HEK293 (cell line): ENCODE measurements at regions not wholly inside any gene's neighbourhood (a gene's known extent, or its start where the extent isn't known, plus 50 kb on each side); places are given as distances from the start of the nearest gene placed in this dataset.

Experiments
- CTCF ChIA-PET: fragments of 350-600 bp; formaldehyde crosslinking; extraction: SDS; loops from one replicate; lab custom pipeline; 2021; ENCODE audit warnings: antibody characterized with exemption; lab: Yijun Ruan, JAX
- POLR2A ChIA-PET: fragments of 300-600 bp; formaldehyde crosslinking; extraction: SDS; loops from one replicate; lab custom pipeline; 2020; ENCODE audit warnings: antibody characterized with exemption, inconsistent platforms; lab: Yijun Ruan, JAX
- H3K27ac ChIP-seq: fragments of 200-500 bp; sonication (Bioruptor generic); 2 replicates; pipeline ENCODE4 v1.5.1; 2014; ENCODE audit warnings: low read depth, low read length, control low read depth, inconsistent platforms; ENCODE audit errors: extremely low read depth
- H3K36me3 ChIP-seq, 2 experiments: fragments of 200-500 bp in 1 of 2; sonication (Bioruptor generic) in 1 of 2; 1 replicate in 1 of 2; 2 replicates in 1 of 2; pipeline ENCODE4 v1.5.1; 2014 to 2017; ENCODE audit warnings: inconsistent platforms in 2 of 2, low read length in 2 of 2; ENCODE audit not compliant: control insufficient read depth in 2 of 2, insufficient read depth in 1 of 2
- H3K4me1 ChIP-seq: fragments of 200-500 bp; sonication (Bioruptor generic); 2 replicates; pipeline ENCODE4 v1.5.1; 2014; ENCODE audit warnings: mild to moderate bottlenecking, low read length, inconsistent platforms; ENCODE audit not compliant: control insufficient read depth, insufficient read depth
- H3K4me3 ChIP-seq: 2 replicates; pipeline ENCODE4 v1.5.1; 2011; ENCODE audit warnings: low read depth, mild to moderate bottlenecking, control low read depth, low read length, moderate library complexity
- H3K9me3 ChIP-seq: fragments of 200-500 bp; sonication (Bioruptor generic); 2 replicates; pipeline ENCODE4 v1.5.1; 2014; ENCODE audit warnings: low read depth, low read length, inconsistent platforms; ENCODE audit not compliant: control insufficient read depth, insufficient read depth
- KLF16 ChIP-seq: fragments of 450-650 bp; formaldehyde crosslinking; IDR thresholded peaks from 2 replicates; pipeline ENCODE4 v1.5.1; 2017; ENCODE audit warnings: missing biosample characterization, missing genetic modification characterization
- MZF1 ChIP-seq: fragments of 450-650 bp; formaldehyde crosslinking; IDR thresholded peaks from 2 replicates; pipeline ENCODE4 v1.5.1; 2017; ENCODE audit warnings: missing biosample characterization, missing genetic modification characterization, borderline replicate concordance
- ZBTB17 ChIP-seq: fragments of 450-650 bp; formaldehyde crosslinking; IDR thresholded peaks from 2 replicates; pipeline ENCODE4 v1.5.1; 2016; ENCODE audit warnings: missing biosample characterization, missing genetic modification characterization
- ZNF184 ChIP-seq: fragments of 450-650 bp; IDR thresholded peaks from 2 replicates; pipeline ENCODE4 v1.5.1; 2018; ENCODE audit warnings: missing biosample characterization, mild to moderate bottlenecking, missing genetic modification characterization
- ZNF214 ChIP-seq: fragments of 450-650 bp; formaldehyde crosslinking; IDR thresholded peaks from 2 replicates; pipeline ENCODE4 v1.5.1; 2017; ENCODE audit warnings: missing biosample characterization, mild to moderate bottlenecking, missing genetic modification characterization, borderline replicate concordance
- ZNF266 ChIP-seq: fragments of 450-650 bp; formaldehyde crosslinking; IDR thresholded peaks from 2 replicates; pipeline ENCODE4 v1.5.1; 2016; ENCODE audit warnings: missing biosample characterization, missing genetic modification characterization, low read depth
- ZNF341 ChIP-seq: fragments of 450-650 bp; formaldehyde crosslinking; IDR thresholded peaks from 2 replicates; pipeline ENCODE4; 2016; ENCODE audit warnings: low read depth, missing biosample characterization, missing genetic modification characterization
- ZNF521 ChIP-seq: fragments of 450-650 bp; formaldehyde crosslinking; IDR thresholded peaks from 2 replicates; pipeline ENCODE4 v1.5.1; 2017; ENCODE audit warnings: missing biosample characterization, mild to moderate bottlenecking, missing genetic modification characterization
- ZNF555 ChIP-seq: fragments of 450-650 bp; formaldehyde crosslinking; conservative IDR thresholded peaks from 2 replicates; pipeline ENCODE4 v1.5.1; 2017; ENCODE audit warnings: missing biosample characterization, mild to moderate bottlenecking, missing genetic modification characterization, inconsistent platforms
- ZNF776 ChIP-seq: fragments of 450-650 bp; formaldehyde crosslinking; IDR thresholded peaks from 2 replicates; pipeline ENCODE4 v1.5.0; 2017; ENCODE audit warnings: missing biosample characterization, missing genetic modification characterization, borderline replicate concordance
- ZSCAN16 ChIP-seq: fragments of 450-650 bp; formaldehyde crosslinking; IDR thresholded peaks from 2 replicates; pipeline ENCODE4 v1.5.1; 2016; ENCODE audit warnings: missing biosample characterization, missing genetic modification characterization
- TF ChIP-seq, protein P1 (sequence below): fragments of 450-650 bp; formaldehyde crosslinking; IDR thresholded peaks from 2 replicates; pipeline ENCODE4 v1.5.1; 2016; ENCODE audit warnings: missing biosample characterization, missing genetic modification characterization
- TF ChIP-seq, protein P2 (sequence below): fragments of 450-650 bp; formaldehyde crosslinking; optimal IDR thresholded peaks from 2 replicates; pipeline ENCODE3; 2016; ENCODE audit warnings: missing biosample characterization, mild to moderate bottlenecking, missing genetic modification characterization
- TF ChIP-seq, protein P3 (sequence below): fragments of 450-650 bp; formaldehyde crosslinking; IDR thresholded peaks from 2 replicates; pipeline ENCODE4 v1.5.1; 2016; ENCODE audit warnings: missing biosample characterization, missing genetic modification characterization
- TF ChIP-seq, protein P4 (sequence below): fragments of 450-650 bp; formaldehyde crosslinking; IDR thresholded peaks from 2 replicates; pipeline ENCODE4 v1.5.1; 2016; ENCODE audit warnings: missing biosample characterization, missing genetic modification characterization
- TF ChIP-seq, protein P5 (sequence below): fragments of 450-650 bp; formaldehyde crosslinking; conservative IDR thresholded peaks from 2 replicates; pipeline ENCODE4 v1.5.1; 2016; ENCODE audit warnings: low read depth, missing biosample characterization, missing genetic modification characterization
- TF ChIP-seq, protein P6 (sequence below): fragments of 450-650 bp; formaldehyde crosslinking; IDR thresholded peaks from 2 replicates; pipeline ENCODE4 v1.5.1; 2016; ENCODE audit warnings: missing biosample characterization, missing genetic modification characterization

DNA sequence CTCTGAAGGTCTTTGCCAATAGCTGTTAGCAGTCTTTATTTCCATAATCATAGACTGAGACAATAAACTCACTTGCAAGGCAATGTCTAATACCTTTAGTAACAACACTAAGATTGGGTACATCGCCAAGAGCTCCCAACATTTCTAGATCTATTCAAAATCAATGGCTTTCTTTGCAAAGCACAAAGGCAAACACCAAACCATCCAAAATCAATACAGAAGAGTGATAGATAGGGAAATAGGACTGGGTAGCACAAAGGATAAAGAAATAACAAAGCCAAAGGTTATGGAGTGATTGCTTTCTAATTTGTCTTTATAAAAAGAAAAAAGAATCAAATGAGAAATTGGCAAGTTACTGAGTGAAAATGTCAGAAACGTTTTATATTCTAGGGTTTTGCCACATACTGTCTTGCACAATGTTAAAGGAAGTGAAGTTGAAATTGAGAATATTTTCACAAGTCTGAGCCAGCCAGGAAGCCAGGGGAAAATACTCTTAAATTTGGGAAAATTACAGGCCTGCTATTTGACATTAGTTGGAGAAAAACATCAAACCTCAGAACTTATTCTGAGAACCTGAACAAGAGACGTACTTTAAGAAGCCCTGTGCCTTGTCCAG is 53.3 kb upstream of the LHFPL2 start (continued):
- TF ChIP-seq, protein P1, sequence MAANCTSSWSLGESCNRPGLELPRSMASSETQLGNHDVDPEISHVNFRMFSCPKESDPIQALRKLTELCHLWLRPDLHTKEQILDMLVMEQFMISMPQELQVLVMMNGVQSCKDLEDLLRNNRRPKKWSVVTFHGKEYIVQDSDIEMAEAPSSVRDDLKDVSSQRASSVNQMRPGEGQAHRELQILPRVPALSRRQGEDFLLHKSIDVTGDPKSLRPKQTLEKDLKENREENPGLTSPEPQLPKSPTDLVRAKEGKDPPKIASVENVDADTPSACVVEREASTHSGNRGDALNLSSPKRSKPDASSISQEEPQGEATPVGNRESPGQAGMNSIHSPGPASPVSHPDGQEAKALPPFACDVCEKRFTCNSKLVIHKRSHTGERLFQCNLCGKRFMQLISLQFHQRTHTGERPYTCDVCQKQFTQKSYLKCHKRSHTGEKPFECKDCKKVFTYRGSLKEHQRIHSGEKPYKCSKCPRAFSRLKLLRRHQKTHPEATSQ (tag by site-specific recombination) = no peak
- TF ChIP-seq, protein P2, sequence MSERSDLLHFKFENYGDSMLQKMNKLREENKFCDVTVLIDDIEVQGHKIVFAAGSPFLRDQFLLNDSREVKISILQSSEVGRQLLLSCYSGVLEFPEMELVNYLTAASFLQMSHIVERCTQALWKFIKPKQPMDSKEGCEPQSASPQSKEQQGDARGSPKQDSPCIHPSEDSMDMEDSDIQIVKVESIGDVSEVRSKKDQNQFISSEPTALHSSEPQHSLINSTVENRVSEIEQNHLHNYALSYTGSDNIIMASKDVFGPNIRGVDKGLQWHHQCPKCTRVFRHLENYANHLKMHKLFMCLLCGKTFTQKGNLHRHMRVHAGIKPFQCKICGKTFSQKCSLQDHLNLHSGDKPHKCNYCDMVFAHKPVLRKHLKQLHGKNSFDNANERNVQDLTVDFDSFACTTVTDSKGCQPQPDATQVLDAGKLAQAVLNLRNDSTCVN (tag by site-specific recombination) = no peak
- TF ChIP-seq KLF16 (tag by site-specific recombination) (no peak), ZNF555 (tag by site-specific recombination) (no peak), MZF1 (no peak), ZNF214 (tag by site-specific recombination) (no peak)
- TF ChIP-seq, protein P3, sequence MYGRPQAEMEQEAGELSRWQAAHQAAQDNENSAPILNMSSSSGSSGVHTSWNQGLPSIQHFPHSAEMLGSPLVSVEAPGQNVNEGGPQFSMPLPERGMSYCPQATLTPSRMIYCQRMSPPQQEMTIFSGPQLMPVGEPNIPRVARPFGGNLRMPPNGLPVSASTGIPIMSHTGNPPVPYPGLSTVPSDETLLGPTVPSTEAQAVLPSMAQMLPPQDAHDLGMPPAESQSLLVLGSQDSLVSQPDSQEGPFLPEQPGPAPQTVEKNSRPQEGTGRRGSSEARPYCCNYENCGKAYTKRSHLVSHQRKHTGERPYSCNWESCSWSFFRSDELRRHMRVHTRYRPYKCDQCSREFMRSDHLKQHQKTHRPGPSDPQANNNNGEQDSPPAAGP (tag by site-specific recombination) = no peak

DNA sequence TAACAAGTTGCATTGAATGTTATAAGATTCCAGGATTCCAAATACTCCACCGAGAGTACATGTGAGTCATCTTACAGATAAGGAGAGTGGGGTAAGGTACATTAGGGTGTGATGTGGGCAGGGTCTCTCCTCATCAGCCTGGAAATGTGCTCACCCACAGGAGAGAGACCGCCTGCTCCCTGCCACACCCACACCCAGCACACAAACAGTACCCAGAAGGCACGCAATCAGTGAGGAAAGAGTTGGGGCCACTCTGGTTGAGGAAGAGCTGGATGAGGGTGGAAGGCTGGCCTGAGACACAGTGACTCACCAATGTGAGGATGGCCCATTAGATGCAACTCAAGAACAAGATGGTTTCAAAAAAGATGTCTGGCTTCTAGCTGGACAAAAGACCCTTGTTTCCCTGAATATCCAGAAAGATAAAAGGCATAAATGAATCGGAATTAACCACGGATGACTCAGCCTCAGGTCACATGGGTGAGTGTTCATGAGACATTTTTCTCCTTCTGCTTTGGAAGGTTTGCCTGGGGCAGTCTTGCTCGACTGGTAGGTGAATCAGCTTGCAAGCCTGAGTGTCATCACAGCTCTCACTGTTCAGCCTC is 51.1 kb upstream of the LHFPL2 start:
- no peaks in the 10 kb centered on the region for H3K36me3 ChIP-seq
- peak overlapping the region; percentile 79 for H3K27ac ChIP-seq
- CTCF ChIA-PET = interaction anchor here (0.7 to 0.9 kb wide), 2 partner anchors 32 to 186 kb away, joined by 3 read pairs; no protein-coding TSS in a partner anchor
- H3K9me3 ChIP-seq = no peaks in the 10 kb centered on the region; the same call in 1 of the 2 replicates
- POLR2A ChIA-PET = interaction anchor here (1.2 kb wide), 1 partner anchor 51 kb away, joined by 8 read pairs; the partner anchor contains the start of gene LHFPL2
- H3K4me3 ChIP-seq = no peak overlapping the region
- peaks cover 10% of the 10 kb centered on the region for H3K4me1 ChIP-seq
- TF ChIP-seq, protein P4, sequence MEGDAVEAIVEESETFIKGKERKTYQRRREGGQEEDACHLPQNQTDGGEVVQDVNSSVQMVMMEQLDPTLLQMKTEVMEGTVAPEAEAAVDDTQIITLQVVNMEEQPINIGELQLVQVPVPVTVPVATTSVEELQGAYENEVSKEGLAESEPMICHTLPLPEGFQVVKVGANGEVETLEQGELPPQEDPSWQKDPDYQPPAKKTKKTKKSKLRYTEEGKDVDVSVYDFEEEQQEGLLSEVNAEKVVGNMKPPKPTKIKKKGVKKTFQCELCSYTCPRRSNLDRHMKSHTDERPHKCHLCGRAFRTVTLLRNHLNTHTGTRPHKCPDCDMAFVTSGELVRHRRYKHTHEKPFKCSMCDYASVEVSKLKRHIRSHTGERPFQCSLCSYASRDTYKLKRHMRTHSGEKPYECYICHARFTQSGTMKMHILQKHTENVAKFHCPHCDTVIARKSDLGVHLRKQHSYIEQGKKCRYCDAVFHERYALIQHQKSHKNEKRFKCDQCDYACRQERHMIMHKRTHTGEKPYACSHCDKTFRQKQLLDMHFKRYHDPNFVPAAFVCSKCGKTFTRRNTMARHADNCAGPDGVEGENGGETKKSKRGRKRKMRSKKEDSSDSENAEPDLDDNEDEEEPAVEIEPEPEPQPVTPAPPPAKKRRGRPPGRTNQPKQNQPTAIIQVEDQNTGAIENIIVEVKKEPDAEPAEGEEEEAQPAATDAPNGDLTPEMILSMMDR (tag by site-specific recombination) = no peak
- TF ChIP-seq ZNF521 (tag by site-specific recombination) (no peak), ZNF266 (no peak), ZSCAN16 (tag by site-specific recombination) (no peak), ZNF776 (tag by site-specific recombination) (no peak), ZNF184 (0 out of 2 replicates have a peak, but pooled peaks have one; percentile 38), ZBTB17 (tag by site-specific recombination) (peak; percentile 90), ZNF341 (no peak), KLF16 (tag by site-specific recombination) (0 out of 2 replicates have a peak, but pooled peaks have one; percentile 18)
- TF ChIP-seq, protein P5, sequence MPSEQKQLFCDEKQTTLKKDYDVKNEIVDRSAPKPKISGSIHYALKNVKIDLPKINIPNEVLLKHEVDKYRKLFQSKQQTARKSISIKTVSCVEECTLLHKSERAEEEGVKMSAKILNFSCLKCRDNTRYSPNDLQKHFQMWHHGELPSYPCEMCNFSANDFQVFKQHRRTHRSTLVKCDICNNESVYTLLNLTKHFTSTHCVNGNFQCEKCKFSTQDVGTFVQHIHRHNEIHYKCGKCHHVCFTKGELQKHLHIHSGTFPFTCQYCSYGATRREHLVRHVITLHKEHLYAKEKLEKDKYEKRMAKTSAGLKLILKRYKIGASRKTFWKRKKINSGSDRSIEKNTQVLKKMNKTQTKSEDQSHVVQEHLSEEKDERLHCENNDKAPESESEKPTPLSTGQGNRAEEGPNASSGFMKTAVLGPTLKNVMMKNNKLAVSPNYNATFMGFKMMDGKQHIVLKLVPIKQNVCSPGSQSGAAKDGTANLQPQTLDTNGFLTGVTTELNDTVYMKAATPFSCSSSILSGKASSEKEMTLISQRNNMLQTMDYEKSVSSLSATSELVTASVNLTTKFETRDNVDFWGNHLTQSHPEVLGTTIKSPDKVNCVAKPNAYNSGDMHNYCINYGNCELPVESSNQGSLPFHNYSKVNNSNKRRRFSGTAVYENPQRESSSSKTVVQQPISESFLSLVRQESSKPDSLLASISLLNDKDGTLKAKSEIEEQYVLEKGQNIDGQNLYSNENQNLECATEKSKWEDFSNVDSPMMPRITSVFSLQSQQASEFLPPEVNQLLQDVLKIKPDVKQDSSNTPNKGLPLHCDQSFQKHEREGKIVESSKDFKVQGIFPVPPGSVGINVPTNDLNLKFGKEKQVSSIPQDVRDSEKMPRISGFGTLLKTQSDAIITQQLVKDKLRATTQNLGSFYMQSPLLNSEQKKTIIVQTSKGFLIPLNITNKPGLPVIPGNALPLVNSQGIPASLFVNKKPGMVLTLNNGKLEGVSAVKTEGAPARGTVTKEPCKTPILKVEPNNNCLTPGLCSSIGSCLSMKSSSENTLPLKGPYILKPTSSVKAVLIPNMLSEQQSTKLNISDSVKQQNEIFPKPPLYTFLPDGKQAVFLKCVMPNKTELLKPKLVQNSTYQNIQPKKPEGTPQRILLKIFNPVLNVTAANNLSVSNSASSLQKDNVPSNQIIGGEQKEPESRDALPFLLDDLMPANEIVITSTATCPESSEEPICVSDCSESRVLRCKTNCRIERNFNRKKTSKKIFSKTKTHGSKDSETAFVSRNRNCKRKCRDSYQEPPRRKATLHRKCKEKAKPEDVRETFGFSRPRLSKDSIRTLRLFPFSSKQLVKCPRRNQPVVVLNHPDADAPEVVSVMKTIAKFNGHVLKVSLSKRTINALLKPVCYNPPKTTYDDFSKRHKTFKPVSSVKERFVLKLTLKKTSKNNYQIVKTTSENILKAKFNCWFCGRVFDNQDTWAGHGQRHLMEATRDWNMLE = peak; percentile 48; the same call in 1 of the 2 replicates
- TF ChIP-seq, protein P6, sequence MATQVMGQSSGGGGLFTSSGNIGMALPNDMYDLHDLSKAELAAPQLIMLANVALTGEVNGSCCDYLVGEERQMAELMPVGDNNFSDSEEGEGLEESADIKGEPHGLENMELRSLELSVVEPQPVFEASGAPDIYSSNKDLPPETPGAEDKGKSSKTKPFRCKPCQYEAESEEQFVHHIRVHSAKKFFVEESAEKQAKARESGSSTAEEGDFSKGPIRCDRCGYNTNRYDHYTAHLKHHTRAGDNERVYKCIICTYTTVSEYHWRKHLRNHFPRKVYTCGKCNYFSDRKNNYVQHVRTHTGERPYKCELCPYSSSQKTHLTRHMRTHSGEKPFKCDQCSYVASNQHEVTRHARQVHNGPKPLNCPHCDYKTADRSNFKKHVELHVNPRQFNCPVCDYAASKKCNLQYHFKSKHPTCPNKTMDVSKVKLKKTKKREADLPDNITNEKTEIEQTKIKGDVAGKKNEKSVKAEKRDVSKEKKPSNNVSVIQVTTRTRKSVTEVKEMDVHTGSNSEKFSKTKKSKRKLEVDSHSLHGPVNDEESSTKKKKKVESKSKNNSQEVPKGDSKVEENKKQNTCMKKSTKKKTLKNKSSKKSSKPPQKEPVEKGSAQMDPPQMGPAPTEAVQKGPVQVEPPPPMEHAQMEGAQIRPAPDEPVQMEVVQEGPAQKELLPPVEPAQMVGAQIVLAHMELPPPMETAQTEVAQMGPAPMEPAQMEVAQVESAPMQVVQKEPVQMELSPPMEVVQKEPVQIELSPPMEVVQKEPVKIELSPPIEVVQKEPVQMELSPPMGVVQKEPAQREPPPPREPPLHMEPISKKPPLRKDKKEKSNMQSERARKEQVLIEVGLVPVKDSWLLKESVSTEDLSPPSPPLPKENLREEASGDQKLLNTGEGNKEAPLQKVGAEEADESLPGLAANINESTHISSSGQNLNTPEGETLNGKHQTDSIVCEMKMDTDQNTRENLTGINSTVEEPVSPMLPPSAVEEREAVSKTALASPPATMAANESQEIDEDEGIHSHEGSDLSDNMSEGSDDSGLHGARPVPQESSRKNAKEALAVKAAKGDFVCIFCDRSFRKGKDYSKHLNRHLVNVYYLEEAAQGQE (tag by site-specific recombination) = no peak
